RCC 7860 (cell line): ENCODE measurements at regions not wholly inside any gene's neighbourhood (a gene's known extent, or its start where the extent isn't known, plus 50 kb on each side); places are given as distances from the start of the nearest gene placed in this dataset.
"Not testable (repeated sequence)": the region's sequence is repeated elsewhere in the genome, so short reads cannot be mapped to it uniquely, and the experiment has no call there.

Source experiments
- DNase-seq: peaks from one replicate; pipeline ENCODE4 v3.0.0-alpha.2; 2015; ENCODE audit warnings: low spot score
- FAIRE-seq: peaks from 2 replicates; lab custom pipeline; 2012; peaks lifted over from hg19 to GRCh38; lab: Jason Lieb, UNC

DNA sequence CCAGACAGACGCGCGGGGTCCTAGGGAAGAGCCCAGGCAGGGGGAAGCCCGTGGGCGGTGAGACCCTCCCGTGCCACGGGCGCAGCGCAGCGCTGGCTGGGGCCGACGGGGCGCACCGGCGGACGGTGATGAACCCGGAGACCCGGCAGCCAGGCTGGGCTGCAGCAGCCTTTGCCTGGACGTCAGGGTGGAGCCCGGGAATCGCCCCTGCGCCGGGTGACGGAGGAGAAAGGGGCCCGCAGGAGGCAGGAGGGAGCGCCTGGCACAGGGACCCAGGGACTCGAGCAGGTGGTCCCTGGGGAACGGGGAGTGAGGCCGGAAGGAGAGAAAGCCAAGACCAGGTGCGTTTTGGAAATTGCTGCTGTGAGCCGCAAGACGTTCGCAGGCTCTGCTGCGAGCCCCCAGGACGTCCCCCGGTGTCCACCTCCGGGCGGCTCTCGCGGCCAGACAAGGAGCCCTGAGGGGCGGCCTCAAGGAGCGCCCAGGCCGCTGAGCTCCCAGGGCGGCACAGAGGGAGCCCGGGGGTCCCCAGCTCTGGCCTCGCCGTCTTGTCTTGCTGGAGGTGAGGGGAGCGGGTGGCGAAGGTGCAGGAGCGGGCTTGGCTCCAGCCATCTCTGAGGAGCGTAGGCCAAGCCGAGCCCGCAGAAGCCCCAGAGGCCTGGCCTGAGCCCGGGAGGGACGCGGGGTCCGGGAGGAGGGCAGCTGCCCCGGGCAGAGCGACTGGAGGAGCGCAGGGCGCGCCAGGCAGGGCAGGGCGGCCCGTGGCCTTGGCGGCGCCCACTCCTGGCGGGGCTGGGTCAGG is 191.2 kb upstream of the PDE10A start:
- DNase-seq (no peak), FAIRE-seq (no peak)

DNA sequence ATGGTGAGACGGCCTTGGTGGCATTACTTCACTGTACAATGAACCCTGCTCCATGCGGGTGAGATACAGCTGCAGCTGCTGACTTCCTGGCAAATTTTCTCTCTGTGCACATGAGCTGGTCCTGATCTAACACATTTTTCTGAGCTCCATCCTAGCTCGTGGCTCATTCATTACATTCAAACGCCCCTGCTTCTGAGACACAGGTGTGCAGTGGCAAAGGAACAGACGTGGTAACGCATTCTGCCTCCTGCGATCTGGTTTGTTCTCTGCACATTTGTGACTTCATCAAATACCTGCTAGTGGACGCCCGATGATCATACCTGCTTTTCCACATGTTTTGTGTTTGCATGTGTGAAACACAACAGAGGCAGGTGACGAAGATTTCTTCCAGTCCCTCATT is 189.6 kb upstream of the PDE10A start:
- DNase-seq (no peak), FAIRE-seq (no peak)

DNA sequence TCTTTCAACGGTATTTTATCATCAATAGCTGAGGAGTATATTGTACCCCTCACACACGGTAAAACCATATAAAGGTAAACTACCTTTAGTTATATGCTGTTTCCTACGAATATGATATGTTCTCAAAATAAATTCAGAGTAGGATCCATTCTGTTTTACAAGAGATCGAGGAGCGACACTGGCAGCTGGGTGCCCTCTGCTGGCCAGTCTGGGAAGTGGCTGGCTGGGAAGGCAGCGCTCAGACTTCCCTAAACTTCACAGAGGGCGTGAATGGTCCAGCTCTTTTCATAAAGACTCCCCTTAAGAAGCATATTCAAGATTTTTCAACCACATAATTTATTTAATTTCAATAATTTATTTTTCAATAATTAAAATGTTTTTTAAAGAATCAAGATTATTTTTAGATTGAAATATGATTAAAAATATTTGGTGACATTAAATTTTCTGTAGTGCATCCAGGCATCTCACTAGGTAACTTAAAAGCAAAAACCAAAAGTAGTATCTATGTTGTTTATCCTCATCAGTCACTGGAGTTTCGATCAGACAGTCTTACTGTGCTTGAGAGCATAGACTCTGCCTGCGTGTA is 187.5 kb upstream of the PDE10A start:
- peak; percentile 82 for FAIRE-seq
- DNase-seq, result peak; percentile 50

DNA sequence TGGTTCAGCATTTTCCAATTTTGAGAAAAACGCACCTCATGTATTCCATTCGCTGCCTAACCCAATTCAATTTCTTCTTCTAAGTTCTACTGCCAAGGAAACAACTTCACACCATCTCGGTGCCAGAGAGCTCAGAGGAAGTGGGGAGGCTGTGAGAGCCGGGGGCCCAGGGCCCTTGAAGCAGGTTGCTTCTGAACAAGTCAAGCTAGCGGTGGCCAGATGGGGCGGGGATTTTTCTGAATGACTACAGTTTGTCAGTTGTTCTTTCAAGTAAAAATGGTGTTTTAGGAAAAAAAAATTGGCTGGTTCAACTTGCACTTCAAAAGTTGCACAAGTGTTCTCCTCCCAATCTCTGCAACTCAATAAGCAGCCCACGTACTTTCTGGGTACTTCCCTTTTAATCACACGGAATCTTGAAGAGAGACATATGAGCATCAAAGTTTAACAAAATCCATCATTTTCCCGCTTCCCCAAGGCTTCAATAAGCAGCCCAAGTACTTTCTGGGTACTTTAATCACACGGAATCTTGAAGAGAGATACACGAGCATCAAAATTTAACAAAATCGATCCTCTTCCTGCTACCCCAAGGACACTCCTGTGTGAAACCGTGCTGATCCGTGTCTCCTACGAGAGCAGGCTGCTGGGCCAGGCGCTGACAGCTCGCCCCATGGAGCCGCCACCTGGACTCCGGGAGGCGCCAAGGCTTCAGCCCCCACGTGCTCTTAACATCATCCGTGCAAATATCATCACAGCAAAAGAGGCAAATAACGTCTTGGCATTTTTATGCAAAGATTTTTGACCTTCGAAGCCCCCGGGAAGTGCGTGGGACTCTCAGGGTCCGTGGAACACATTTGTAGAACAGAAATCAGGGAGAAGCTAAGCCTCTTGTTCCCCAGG is 186.7 kb upstream of the PDE10A start:
- no peak for FAIRE-seq
- DNase-seq, result no peak

DNA sequence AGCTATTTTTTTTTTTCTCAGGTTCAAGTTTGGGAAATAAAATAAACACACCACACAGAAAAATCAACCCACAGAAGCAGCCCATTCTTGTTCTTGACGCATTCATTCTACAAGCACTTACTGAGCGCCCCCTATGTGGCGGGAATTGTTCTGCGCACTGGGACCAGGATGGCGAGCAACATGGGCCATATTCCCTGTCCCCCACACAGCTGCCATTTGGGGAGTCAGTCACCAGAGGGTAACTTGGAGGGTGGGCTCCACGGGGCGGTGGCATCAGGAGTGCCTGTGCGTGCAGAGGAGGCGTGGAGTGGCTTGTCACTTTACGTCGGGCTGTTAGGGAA is 185.0 kb upstream of the PDE10A start:
- DNase-seq (no peak), FAIRE-seq (no peak)

DNA sequence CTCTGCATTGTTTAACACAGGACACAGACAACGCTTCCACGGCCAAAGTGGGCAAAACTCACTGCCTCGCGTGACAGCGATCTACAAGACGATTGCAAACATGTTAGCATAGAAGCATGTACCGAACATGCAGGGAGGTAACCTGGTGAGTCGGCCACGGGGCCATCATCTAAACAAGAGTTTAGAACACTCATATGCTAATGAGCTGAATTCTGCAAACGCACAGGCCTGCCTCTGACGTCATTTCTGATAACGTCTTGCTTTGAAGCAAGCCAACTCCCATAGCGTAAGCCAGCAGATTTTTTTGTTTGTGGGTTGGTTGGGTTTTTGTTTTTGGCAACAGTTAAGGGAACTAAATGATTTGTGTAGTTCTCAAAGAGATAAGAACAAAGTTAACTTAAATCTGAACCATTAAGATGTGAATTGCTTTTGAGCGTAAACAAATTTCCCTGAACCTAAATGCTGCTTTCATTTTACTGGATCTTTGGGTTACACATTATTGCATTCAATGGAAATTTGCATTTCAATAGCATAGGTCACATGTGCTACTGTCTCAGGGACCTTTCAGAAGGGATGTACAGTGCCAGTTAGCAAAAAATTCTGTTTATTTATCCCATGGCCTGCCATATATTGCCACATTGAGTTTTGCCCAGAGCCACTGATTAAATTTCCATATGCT is 184.5 kb upstream of the PDE10A start:
- no peak for DNase-seq

DNA sequence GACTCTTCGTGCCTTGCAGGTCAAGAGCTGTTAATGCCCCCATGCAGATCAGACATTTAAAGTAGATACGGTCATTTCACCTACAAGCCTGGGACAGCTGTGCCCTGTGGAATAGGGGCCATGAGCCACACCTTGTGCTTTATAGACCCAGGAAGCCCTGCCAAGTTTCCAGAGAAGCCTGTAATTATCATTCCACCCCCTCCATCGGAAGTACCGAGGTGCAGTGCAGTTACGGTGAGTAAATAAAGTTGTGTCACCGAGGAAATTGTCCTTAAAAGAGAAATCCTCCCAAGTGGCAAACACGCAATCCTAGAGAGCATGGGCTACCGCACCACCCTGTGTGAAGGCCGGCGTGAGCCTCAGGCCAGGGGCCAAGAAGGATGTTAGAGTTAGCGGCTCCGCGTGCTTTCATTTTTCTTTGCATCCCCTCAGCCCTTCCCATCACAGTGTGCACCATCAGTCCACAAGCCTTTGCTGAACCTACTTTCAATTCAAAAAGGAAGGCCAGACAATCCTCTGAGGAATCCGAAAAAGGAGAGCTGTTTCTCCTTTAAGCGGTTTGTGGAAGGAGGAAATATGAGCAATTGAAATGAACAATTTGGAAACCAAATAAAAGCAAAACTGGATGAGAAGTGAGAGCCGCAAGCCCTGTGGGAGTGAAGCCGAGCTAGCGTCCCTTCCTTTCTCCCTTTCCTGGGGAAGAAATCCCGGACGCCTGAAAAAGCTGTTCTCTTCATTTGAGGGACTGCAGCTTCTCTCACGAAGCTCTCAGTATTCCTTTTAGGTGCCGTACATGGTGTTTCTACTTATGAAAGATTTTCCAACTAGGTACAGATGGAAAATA is 183.3 kb upstream of the PDE10A start:
- FAIRE-seq (no peak), DNase-seq (no peak)

More for the DNA sequence above, 184.5 kb upstream of the PDE10A start:
- no peak for FAIRE-seq

DNA sequence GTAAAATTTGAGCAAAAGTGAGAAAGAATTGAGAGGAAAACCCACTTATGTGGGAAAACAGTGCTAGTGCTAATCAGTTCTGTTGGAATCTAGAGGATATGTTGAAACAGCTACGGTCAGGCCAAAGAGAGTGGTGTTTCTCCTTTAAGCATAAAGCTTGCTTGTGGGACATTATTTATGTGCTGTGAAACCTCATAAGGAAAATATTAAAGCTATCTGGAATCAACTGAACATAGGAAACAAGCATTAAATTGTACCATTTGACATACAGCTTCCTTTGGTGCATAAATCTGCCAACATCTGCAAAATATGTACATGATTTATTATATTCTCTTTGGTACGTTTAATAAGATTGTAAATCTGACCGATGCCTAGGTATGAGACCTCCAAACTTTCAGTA is 182.5 kb upstream of the PDE10A start:
- FAIRE-seq (no peak), DNase-seq (no peak)

DNA sequence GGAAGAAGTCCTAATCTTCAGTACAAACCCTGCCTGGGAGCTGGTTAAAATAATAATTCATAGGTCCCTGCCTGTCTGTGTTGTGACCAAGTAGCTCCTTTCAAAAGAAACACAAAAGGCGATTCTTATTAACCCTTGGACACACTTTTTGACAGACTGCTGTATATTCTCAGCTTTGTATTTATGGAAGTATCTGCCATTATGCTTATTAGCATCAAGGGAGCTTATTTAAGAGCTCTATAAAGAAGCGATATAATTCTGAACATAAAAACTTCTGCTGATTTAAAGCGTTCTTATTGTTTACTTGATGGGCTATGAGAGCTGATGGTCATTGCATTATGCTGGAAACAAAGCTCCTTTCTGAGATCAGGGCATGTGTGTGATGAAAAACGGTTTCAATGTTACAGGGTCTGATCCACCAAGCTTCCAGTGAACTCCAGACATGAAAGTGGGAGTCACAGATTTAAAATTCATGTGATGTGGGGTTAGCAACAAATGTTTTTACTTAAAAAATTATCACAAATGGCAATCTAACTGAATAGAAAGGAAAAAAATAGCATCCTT is 181.8 kb upstream of the PDE10A start:
- FAIRE-seq, result no peak
- DNase-seq, result no peak

DNA sequence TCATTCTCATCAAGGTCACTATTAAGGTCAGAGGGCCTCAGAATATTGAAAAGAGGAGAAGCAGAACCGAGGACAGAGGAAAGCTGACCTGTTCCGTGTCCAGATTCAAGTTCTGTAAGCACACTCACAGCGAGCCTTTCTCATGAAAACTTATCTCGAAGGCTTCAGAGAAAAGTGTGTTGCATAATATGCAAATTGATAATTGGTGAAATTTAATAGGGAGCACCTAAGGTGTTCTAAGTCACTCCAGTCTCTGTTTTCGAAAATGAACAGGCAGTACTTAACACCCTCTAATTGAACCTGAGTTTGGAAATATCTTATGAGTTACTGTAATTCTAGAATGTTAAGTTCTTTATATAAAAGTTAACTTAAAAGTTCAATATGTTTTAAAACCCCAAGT is 181.2 kb upstream of the PDE10A start:
- no peak for FAIRE-seq

DNA sequence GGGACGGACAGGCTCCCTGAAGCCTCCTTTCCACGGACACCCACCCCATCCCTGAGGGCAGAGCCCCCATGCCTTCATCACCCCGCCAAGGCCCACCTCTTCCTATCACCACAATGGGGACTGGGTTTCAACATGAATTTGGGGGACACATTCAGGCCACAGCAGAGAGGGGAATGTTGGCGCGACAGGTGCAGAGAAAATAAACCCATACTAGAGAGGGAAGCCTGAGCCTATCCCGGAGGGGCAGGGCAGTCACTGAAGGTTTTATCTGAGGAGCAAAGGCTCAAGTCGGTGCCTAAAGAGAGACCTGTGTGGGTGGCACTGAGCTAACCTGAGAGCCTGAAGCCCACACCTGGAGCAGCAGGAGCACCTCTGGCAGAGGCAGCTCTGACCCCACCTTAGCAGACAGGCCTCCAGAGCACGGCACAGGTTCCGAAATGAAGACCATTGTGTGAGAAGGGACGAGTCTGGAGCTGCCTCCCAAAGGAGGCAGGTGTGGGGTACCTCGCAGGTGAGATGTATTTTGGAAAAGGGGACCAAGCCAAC is 180.6 kb upstream of the PDE10A start:
- FAIRE-seq (no peak), DNase-seq (no peak)

More for the DNA sequence above, 181.2 kb upstream of the PDE10A start:
- no peak for DNase-seq

DNA sequence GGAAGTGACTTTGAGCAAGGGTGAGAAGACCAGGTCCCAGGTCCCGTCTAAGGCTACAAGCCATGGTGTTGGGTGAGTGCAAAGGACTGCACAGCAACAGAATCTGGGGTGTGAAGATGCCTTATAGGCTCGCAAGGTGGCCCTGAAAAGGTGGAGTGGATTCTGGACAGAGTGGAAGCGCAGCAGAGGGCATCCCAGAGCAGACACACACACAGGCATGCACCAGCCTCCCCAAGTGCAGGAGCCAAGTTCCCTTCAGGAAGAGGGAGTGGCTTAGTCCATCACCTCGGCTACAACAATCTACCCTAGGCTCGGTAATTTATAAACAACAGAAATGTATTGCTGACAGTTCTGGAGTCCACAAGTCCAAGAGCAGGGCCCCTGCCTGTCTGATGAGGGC is 180.1 kb upstream of the PDE10A start:
- FAIRE-seq (no peak), DNase-seq (no peak)

DNA sequence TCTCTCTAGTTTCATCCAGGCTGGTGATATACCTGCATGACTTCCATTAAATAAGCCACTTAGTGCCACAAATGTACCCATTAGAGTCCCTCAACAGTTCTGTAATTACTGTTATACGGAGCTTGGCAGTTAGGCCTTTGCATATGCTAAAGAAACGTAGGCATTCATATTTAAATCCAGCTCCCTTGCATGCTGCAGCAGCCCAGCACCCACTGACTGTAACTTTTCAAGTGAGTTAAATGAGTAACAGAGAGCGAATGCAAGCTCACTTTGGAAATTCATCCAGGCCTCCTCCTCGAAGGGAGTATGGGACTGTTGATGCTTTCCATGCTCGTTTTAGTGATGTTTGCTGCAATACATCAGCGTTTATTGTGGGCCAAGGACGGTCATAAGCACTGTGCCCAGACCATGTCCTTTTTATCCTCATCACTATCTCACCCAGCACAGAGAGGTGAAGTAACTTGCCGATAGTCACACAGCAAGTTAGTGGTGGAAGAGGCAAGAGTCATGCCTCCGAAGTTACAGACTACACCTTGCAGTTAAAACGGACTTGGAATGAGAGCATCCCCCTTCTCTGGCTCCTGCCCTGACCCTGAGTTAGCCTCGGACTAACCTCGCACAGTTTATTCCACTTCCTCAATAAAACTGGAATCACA is 179.4 kb upstream of the PDE10A start:
- FAIRE-seq (no peak), DNase-seq (no peak)

DNA sequence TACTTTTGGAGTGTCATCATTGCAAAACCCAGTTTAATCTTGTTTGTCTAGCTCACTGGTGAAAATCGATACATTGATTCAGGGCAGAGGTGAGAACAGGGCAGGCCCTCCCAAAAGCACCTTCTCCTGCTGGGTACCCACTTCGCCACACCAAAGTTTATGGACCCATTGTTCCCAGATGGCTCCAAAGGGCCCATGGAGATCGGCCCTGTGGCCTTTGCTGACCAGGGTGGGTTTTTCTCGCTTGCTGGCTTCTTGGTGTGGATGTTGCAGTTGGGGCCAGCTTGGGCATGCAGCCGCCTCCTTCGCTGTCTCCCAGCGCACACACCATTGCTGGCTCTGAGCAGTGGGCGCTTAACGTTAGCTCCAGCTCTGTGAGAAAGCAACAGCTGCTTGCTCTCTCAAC is 178.1 kb upstream of the PDE10A start:
- DNase-seq, result no peak
- no peak for FAIRE-seq

DNA sequence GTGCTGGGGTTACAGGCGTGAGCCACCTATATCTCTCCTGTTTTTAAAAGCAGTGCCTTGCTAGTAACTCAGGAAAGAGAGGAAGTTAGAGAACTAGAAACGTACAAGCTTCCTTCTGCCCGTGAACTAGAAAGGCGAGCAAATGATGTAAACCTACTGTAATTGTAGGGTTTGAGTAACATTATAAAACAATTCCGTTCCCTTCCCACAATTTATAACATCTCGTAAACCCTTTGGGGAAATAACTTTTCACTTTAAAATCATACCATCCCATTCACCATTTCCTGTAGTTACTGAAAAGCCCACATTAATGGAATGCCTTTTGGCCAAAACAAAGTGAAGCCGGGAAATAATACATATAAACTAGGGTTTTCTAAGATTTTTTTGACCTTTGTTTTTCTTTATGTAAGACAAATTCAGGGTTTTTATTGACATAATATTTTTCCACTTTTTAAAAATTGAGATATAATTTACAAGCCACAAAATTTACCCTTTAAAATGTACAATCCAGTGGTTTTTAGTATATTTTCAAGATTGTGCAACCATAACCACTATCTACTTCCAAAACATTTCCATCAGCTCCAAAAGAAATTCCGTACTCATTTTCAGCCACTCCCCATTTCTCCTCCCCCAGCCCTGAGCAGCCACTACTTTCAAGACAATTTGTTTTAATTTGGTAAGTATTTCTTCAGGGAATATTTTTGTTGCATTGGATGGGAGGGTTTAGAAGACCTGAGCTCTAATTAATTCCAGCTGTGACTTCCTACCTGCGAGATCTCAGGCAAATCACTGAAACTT is 175.1 kb upstream of the PDE10A start:
- FAIRE-seq (no peak), DNase-seq (no peak)

DNA sequence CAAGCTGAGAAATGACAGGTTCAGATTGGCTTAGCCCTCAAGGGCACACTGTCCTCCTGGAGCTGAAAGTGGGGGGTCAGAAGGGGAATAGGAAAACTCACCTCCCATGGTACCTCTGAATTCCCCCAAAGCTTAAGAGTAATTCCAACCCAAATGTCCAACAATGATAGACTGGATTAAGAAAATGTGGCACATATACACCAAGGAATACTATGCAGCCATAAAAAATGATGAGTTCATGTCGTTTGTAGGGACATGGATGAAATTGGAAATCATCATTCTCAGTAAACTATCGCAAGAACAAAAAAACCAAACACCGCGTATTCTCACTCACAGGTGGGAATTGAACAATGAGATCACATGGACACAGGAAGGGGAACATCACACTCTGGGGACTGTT is 173.6 kb upstream of the PDE10A start:
- not testable (repeated sequence) for FAIRE-seq, DNase-seq

DNA sequence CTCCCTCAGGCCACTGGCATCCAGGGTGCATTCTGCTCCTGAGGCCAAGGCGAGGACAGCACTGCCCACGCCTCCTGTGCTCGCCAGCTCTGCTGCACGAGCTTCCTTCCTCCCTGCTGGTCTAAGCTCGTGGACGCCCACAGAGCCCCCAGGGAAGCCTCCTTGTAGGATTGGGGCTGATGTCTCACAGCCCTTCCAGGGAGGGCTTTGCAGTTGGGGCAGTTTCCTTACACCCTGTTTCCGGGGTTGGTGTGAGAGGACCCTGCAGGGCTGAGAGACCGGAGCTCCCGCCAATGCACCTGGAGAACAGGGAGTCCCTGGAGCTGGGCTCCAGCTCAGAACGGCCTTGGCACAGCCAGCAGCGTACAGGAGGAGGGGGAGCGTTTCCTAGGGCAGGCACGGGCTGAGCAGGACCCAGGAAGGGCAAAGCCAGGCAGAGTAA is 172.4 kb upstream of the PDE10A start:
- DNase-seq, result no peak
- FAIRE-seq, result no peak

DNA sequence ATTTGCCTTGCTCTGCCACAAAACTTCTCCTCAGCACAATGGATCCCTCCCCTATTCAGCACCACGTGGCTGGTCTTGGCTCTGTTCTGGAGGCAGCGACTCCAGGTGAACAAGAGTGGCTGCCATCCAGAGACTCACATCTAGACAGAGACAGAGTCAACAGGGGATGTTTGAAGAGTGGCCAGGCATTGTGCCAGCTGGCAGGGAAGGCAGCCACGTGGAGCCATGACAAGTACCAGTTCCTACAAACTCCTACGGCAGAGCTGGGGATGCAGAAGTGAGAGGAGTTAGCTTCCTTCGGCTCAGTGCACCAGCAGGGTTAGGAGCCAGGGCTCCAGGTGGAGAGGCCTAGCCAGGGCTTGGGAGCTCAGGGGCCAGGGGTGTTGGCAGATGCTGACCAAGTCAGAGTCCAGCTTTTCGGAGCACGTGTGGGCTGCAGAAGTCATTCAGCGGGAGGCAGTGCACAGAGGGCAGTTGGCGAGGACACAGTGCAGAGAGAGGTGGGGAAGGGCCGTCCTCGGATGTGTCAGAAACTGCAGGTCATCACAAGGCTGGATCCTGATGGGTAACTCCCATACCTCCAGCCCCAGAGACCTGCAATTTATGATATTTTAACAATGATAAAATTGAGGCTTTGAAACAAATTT is 171.7 kb upstream of the PDE10A start:
- FAIRE-seq, result peak; percentile 2

More for the DNA sequence above, 171.7 kb upstream of the PDE10A start:
- DNase-seq, result peak; percentile 58
